GM21423 (cell line): ENCODE measurements at regions not wholly inside any gene's neighbourhood (a gene's known extent, or its start where the extent isn't known, plus 50 kb on each side); places are given as distances from the start of the nearest gene placed in this dataset.

ENCODE experiments used
- ATAC-seq: cut with Tn5 transposase; IDR thresholded peaks from one replicate; pipeline ENCODE4 v1.9.1; 2021; ENCODE audit warnings: mild to moderate bottlenecking, moderate library complexity; ENCODE audit not compliant: unreplicated experiment

DNA sequence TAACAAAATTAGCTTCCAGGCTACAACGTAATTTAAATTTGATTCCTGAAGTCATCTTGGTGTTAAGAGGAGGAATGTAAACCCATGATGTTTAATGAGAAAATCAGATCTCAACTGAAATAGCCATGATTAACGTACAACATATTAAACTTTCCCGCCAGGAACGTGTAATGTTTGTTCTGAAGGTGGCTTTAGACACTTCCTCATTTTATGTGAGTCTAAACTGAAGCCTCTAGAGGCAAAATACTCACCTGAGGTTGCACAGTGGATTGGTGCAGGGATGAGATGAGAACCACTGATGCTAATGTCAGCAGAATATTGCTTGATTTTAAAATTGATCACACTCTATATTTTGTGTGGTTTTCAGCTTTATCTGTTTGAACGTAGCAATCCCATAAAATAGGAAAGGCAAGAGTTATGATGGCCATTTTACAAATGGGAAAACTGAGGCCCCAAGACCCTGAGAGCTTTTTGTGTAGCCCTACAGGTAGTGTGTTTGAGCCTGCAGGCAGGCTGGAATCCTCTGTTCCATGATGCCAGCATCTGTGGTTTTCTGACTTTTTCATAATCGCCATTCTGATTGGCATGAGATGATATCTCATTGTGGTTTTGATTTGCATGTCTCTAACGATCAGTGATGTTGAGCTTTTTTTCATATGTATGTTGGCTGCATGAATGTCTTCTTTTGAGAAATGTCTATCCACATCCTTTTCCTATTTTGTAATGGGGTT is 243.7 kb upstream of the BMPER start:
- ATAC-seq, result no peak

DNA sequence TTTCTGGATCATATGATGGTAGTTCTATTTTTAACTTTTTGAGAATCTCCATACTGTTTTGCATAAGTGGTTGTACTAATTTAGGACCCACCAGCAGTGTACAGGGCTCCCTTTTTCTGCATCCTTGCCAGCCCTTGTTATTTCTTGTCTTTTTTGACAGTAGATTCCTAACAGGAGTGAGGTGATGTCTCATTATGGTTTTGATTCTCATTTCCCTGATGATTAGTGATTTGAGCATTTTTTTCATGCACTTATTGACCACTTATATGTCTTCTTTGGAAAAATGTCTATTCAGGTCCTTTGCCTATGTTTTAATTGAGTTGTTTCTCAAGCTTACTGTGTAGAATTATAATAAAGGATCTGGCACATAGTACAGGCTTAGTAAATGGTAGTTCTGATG is 238.8 kb upstream of the BMPER start:
- no peak for ATAC-seq

DNA sequence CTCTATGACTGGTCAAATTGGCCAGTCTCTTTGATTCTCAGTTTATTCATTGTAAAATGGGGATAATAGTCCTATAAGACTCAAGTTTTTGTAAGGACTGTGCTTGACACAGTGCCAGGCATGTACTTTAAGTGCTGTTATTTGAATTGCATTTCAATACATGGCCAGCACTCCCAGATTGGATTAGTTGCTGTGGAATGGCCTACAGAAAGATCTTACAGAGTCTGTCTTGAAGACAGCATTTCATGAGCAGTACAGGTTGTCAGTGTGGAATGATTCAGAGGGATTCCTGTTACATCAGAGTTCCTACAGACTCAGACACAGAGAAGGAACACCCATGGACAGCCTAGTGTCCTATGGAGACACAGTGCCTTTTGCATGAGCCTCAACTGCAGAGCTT is 238.1 kb upstream of the BMPER start:
- no peak for ATAC-seq

DNA sequence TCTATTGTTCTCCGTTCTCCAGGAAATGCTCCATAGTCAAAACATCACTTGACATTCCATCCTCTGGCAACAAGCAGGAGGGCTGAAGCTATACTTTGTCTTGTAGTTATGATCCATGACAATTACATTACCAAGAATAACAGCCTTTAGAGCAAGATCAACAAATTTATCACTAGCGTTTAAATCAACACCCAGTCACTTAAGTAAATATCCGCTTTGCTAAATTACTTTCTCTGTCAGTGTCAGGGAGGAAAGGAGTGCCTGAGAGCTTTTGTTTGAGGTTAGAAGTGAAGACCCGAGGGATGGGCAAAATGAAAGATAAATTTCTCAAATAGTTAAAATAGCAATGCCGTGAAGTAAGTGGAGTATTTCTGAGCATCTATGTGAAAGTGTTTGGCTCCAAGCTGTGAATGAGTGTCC is 236.1 kb upstream of the BMPER start:
- no peak for ATAC-seq

DNA sequence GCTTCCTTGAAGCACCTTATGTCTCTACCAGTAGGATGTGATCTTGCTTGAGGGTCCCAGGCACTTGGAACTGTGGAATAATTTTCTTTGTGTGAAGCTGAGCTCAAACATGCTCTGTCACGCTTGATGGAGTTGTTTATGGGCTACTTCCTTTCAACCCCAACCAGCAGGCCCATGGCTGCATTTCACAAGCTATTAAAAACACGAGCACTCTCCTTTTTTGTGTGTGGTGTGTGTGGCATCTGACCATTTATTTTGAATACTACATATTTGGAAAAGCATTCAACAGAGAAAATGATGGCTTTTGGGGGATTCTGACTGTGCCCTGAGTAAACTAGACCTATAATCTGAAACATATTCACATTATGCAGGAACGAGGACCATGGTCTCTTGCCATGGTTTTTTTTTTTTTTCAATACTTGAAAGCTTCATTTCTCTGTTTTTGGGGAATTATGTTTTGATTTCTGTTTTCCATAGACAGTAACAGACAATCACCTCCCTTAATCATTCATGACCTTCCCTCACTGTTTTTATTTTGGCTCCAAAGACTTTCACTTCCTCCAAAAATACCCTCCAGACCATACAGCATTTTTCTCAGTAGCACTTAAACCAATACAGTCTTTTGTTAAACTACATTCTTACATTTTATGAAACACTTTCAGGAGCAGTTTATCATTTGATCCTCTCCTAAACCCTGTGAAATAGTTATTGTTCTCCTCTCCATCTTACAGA is 233.6 kb upstream of the BMPER start:
- ATAC-seq, result peak; percentile 79

DNA sequence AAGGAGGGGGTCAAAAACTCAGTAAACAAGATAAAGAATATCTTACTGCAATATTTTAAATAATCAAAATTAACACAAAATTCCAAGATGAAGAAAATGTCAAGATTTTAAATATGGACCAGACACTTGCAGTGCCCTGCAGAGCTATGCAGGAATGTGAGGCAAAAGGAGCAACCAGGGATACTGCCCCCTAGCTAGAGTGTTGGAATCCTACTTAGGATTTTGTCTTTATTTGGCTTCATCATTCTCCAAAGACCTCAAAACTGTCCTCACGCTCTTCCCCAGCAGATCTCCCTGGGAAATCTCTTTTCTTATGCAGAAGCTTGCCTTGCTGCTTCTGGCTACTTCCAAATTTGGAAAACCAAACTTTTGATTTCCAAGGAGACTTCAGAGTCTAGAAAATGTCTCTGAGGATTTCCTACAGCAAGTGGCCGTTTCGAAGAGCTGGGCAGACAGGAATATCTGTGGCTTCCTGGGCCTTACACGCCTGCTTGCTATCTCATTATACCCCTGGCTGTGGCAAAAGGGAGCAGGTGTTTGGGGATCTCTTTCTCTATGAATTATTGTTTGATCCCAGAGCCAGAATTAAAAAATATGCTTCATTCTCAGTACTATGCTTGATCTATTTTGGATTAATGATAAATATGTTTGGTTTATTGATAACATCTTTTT is 232.2 kb upstream of the BMPER start:
- no peak for ATAC-seq

DNA sequence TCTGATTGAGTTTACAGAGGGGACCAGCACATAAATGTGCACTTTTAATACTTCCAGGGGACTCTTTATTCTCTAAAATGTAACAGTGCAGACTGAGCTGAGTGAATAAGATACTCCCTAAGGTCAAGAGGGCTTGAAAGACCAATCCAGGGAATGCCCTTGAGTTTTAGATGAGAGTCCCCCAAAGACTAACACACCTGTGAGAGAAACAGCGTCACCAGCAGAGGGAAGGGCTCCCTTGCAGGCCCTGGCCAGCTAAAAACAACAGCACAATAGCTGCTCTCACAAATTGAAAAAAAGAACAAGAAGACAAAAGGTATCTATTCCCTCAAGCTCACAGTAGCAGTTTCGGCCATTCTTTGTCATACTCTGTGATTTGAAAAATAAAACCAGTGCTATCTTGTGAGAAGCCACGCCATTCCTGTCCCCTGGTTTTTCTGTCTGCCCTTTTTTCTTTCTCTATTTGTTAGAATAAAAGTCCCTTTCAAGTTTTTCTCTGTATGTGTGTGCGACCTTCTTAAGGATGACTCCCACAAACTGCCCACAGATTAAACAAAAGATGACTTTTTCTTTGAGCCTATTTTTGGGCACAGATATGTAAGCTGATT is 230.4 kb upstream of the BMPER start:
- no peak for ATAC-seq

DNA sequence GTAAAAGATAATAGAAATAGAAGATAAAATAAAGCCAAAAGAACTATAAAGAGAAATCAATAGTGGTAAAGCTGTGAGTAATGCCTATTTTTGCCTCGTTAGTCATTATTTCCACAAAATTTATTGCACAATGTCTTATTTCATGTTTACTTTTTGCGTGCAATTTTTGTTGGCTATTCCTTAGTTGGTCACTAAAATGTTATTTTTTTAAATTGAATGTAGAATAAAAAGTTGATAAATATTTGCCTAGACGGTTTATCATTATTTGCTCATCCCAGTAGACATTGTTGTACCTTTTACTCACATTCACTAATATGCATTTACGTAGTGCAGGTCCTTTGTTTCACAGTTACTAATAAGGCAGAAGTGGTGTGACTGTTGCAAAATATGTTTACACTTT is 227.8 kb upstream of the BMPER start:
- no peak for ATAC-seq

DNA sequence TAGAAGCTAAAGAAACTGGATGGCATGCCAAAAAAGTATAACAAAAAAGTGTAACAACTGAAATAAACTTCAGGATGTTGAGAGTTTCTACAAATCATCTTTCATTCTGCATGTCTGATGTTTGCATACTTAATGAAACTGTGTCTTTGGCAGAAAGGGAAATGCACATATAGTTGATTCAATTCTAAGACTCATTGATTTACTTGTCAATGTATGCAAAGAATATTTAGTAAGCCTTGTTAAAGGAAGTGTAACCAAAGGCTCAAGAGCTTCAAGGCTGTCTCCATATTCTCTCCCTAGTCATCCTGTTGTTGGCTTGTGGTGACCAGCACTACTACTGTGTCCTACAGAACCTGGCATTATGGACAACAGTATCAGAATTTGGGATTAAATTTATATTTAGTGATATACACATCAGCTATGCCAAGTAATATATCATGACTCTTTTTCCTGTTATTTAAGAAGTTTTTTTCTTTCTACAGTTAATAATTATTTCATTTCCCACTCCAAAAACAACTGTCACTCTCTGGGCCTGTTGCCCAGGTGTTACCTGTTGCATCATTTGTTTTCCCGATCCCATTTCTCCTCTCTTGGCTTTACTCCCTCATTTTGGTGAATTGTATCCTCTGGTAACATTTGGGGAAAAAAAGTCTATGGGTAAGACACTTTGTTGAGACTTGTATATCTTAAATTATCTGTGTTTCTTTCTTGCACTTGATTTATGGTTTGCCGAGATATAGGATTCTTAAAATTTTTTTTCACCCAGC is 226.6 kb upstream of the BMPER start:
- no peak for ATAC-seq

DNA sequence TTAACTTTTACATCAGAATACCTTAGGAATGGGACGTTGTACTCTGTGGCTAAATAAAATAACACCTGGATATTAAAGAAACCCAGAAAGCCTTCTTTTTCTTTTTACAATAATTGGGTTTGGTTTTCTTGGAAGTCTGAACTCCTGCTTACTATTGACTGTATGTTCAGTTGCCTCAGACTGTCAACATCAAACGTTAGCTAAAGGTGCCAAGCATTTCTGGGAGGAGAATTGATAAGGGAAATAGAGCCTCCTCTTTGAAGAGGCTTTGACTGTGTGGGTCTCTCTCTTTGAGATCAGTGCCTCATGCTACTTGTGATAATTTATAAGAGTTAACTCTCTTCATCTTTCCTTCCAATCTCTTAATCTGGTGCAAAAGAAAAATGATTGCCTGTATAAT is 224.7 kb upstream of the BMPER start:
- ATAC-seq, result no peak

DNA sequence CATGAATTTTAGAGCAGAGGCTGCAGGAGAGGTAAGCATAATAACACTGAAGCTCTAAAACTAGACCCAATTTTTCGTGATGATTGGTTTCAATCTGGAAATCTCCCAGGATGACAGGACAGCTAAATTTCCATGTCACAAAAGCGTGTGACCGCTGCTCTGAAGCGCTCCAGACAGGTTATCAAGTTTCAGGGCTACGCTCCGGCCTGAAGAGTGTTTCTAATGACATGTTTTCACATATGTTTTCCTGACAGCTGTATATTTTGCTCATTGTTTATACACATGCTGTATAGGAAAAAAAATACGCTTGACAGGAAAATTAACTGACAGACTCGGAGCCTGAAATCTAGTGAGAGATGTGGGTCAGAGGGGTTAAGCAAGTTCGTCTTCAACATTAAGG is 219.8 kb upstream of the BMPER start:
- no peak for ATAC-seq

DNA sequence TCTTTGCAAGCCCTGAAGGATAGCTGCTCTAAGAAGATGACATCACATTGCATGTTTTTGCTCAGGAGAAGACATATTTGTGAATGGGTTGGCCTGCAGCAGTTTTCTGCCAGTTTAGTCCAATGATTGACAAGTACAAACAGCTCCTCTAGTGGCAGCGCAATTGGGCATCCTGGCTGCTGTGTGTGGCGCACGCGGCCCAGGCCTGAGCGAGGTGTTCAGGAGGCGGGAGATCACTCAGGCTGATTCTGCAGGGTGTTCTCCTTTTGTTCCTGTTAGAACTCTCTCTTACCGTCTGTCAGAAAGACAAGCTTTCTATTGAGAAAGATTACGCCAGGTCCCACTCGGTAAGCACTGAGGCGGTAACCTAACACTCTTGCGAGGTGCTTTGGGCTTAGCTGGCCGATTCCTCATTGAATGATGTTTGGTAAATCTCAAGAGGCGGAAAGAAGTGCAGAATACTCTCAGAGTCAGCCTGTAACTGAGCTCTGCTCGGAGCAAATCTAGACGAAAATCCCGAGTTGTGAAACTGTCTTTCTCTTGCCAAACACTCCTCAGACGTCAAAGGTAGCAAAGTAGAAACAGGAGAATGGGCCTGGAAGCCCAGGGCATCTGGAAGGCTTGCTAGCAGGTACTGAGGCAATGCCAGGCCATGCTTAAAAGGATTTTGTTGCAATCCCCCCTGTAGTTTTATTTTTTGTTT is 219.2 kb upstream of the BMPER start:
- ATAC-seq, result no peak

DNA sequence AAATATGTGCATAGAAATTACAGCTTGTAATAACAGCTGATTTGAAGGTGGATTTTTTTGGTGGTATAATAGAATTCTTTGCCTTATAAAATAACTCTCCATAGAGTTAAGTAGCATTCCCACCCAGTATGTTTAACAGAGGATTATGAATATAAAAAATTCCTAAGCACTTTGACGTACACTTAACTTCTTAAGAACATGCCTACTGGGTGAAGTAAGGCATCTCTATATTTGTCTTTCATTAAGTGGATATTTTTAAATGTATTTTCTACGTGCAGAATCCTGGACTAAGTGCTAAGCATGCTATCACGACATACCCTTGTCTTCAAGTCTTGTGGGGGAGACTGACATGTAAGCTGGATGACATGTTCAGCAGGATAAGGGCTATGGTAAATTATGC is 217.7 kb upstream of the BMPER start:
- no peak for ATAC-seq

DNA sequence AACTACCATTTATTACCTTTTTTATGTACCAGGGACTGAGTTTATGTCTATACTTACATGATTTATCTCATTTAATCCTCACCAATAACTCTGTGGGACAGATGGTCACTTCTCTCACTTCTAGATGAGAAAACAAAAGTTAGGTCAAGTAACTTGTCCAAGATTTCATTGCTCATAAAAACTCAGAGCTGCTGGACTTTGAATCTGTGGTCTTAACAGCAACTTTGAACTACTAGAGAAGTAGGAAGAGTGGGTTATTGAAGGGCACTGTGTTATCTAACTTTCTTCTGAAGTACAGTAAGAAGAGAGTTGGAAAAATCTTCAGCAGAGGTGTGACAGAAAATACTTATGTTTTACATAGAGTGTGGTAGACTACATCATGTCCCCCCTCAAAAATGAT is 214.2 kb upstream of the BMPER start:
- ATAC-seq, result no peak

DNA sequence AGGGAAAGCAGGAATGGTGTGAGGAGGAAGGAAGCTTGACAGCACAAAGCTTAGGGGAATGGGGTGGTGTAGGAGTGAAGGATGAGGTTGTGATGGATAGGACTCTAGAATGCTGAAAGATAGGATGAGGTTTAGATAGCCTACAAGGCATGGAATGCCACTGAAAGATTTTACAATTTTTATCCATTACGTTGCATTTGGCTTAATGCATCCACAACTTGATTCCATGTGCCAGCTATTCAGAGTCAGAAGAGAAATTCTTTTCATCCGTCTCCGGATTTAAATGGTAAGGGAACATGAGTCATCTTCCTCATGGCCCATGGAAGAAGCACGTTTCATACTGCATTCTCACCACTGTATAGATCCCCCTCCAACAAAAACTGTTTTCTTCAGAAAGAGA is 212.4 kb upstream of the BMPER start:
- ATAC-seq, result no peak

DNA sequence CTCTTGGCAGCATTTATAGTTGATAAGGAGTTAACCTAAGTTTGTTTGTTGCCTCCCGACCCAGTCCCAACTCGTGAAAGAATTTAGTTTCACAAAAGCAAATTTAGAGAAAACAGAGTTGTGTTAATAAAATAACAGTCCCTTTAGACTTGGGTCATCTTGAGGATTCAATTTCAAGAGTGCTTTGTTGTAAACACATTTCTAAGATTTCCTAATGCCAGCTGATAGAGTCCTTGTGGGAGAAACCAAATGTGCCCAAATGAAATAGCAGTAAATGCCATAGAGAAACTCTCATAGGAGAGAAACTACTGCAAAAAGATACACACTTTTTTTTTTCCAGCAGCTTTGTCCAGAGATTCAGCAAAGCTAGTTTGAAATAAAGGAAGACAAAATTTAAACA is 211.3 kb upstream of the BMPER start:
- no peak for ATAC-seq

DNA sequence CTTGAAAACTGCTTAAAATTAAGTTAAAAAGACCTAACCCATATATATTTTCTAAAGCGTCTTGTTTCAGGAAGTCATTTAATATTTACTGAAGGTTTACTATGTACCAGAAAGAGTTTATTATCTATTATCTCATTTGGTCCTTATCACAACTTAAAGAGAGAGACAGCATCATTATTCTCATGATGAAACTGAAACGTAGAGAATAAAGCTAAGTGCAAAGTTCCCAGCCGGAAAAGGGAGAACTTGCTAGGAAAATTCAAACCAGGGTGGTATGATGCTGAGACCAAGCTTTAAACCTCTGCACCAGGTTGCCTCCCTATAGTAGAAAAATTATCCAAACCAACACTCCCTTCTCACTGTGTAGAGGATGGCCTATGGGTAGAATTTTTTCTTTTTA is 207.7 kb upstream of the BMPER start:
- ATAC-seq, result no peak

DNA sequence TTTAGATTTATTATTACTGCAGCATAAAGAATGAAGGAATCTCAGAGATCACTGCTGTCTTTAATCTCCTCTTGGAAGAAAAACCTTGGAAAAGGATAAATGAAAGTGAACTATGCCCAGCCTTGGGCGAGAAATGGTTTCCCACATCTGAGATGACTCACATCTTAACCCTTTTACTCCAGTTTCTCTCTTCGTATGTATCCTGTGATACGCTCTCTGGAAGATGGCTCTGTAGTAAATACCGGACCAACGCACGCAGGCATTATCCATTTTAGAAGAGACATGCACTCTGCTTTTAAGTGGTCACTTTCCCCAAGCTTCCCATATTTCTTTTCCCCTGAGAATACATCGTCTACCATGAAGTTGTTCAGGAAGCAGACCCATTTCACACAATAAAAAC is 207.3 kb upstream of the BMPER start:
- no peak for ATAC-seq

DNA sequence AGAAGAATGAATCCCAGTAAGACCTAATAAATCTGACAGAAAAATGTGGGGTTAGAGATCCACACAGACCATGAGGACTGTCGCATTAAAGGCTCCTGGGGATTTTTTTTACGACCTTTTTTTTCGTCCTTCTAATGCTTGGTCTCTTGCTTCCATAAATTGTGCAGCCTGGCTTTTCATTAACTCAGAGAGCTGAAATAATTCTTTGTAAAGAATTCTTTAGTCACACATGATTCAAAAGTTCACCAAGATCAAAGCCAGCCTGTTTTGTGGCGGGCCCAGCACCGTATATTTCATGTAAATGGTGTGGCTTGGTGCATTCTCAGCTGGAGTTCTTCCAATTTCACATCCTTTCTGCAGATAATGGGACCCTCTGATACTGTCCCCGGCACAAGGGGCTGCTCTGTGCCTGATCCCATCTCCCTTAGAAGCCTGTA is 206.6 kb upstream of the BMPER start:
- no peak for ATAC-seq
